Keratinocyte (primary cell): ENCODE measurements at regions not wholly inside any gene's neighbourhood (a gene's known extent, or its start where the extent isn't known, plus 50 kb on each side); places are given as distances from the start of the nearest gene placed in this dataset.

Experiments
- DNase-seq: peaks from one replicate; pipeline ENCODE4 v3.0.0-alpha.2; 2011; ENCODE audit warnings: low read depth, missing footprints, low spot score
- FAIRE-seq: peaks from 2 replicates; lab custom pipeline; 2011; peaks lifted over from hg19 to GRCh38; lab: Jason Lieb, UNC
- H2AFZ ChIP-seq: 2 replicates; pipeline ENCODE4 v1.6.0; 2012; ENCODE audit warnings: low read length, control low read depth, inconsistent platforms; ENCODE audit not compliant: control insufficient read depth
- H3K27ac ChIP-seq: 2 replicates; pipeline ENCODE4 v1.5.1; 2011; ENCODE audit warnings: low read length; ENCODE audit not compliant: control insufficient read depth, insufficient read depth
- H3K27me3 ChIP-seq: 3 replicates; pipeline ENCODE4 v1.6.0; 2011; ENCODE audit warnings: low read length; ENCODE audit not compliant: control insufficient read depth, insufficient read depth; ENCODE audit errors: extremely low read depth
- H3K36me3 ChIP-seq, 2 experiments: 2 replicates in 1 of 2; 3 replicates in 1 of 2; pipeline ENCODE4 v1.5.1; 2011; ENCODE audit warnings: low read length in 2 of 2, mild to moderate bottlenecking in 1 of 2; ENCODE audit not compliant: control insufficient read depth in 2 of 2, insufficient read depth in 2 of 2; ENCODE audit errors: extremely low read depth in 1 of 2
- H3K4me1 ChIP-seq: 3 replicates; pipeline ENCODE4 v1.5.1; 2011; ENCODE audit warnings: low read length; ENCODE audit not compliant: control insufficient read depth, insufficient read depth; ENCODE audit errors: extremely low read depth
- H3K4me2 ChIP-seq: 3 replicates; pipeline ENCODE4 v1.6.0; 2011; ENCODE audit warnings: low read depth, low read length; ENCODE audit not compliant: control insufficient read depth, insufficient read depth; ENCODE audit errors: extremely low read depth
- H3K4me3 ChIP-seq, 3 experiments: fragments of 200-600 bp in 1 of 3; sonication (generic) in 1 of 3; 2 replicates in 2 of 3; 3 replicates in 1 of 3; pipeline ENCODE4 v1.5.1; 2011 to 2016; ENCODE audit warnings: low read length in 3 of 3, mild to moderate bottlenecking in 3 of 3, control low read depth in 2 of 3, inconsistent platforms in 1 of 3, low read depth in 1 of 3, mixed read lengths in 1 of 3, mixed run types in 1 of 3, moderate library complexity in 1 of 3; ENCODE audit not compliant: control insufficient read depth in 2 of 3, insufficient read depth in 2 of 3; ENCODE audit errors: extremely low read depth in 1 of 3
- H3K79me2 ChIP-seq: 2 replicates; pipeline ENCODE4 v1.6.0; 2012; ENCODE audit warnings: low read length; ENCODE audit not compliant: control insufficient read depth, insufficient read depth
- H3K9ac ChIP-seq: 3 replicates; pipeline ENCODE4 v1.6.0; 2011; ENCODE audit warnings: low read length; ENCODE audit not compliant: control insufficient read depth, insufficient read depth; ENCODE audit errors: extremely low read depth
- H3K9me1 ChIP-seq: 3 replicates; pipeline ENCODE4 v1.6.0; 2011; ENCODE audit warnings: low read length; ENCODE audit not compliant: control insufficient read depth, insufficient read depth; ENCODE audit errors: extremely low read depth
- H3K9me3 ChIP-seq: 2 replicates; pipeline ENCODE4 v1.5.1; 2012; ENCODE audit warnings: low read depth, low read length; ENCODE audit not compliant: control insufficient read depth
- H4K20me1 ChIP-seq: 3 replicates; pipeline ENCODE4 v1.6.0; 2011; ENCODE audit warnings: low read length; ENCODE audit not compliant: control insufficient read depth, insufficient read depth; ENCODE audit errors: extremely low read depth
- EZH2 ChIP-seq: IDR thresholded peaks from one replicate; pipeline ENCODE4 v1.6.1; 2012; ENCODE audit warnings: inconsistent platforms, mild to moderate bottlenecking, low read length, moderate library complexity
- dilution Hi-C: fragments of 300-500 bp; cut with MboI; formaldehyde crosslinking; loops from one replicate; pipeline ENCODE4 v1.7.0; 2020; ENCODE audit warnings: low sequenced_read_pairs; ENCODE audit not compliant: extremely low pct_ligation_motif_present
- TF ChIP-seq, protein P1 (sequence below), 3 experiments: IDR thresholded peaks in 1 of 3; conservative IDR thresholded peaks in 1 of 3; optimal IDR thresholded peaks in 1 of 3; 2 replicates in 2 of 3; 3 replicates in 1 of 3; pipeline versions ENCODE3 to v1.5.1; 2011; ENCODE audit warnings: low read length in 3 of 3, mild to moderate bottlenecking in 3 of 3, moderate library complexity in 2 of 3, control low read depth in 1 of 3, inconsistent platforms in 1 of 3; ENCODE audit not compliant: insufficient read depth in 2 of 3; ENCODE audit errors: extremely low read depth in 1 of 3

DNA sequence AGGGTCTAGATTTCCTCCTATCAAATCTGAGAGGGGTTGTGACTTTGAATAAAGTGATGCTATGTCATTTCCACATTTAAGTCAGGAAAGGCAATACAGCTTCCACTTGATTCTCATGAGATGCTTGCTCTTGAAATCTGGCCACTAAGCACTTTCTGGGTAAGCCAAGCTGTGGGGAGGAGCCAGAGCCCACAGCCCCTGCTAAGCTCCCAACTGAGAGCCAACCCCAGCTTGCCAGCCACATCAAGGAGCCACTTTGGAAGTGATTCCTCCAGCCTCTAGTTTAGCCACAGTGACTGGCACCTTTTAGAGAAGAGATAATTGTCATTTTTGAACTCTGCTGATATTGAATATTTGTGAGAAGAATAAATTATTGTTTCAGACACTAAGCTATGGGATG lies 1441.5 kb upstream of the IGFBP7 start:
- Histone ChIP-seq H3K27ac (no peak overlapping the region), H3K9me1 (no peaks in the 10 kb centered on the region), H3K9ac (no peak overlapping the region), H3K79me2 (no peaks in the 10 kb centered on the region), H3K4me3 (no peak overlapping the region), H3K4me2 (no peak overlapping the region), H3K9me3 (no peaks in the 10 kb centered on the region), H2AFZ (no peak overlapping the region), H4K20me1 (no peaks in the 10 kb centered on the region), H3K4me1 (no peaks in the 10 kb centered on the region), H3K36me3 (no peaks in the 10 kb centered on the region), H3K27me3 (no peaks in the 10 kb centered on the region)
- dilution Hi-C loops: no loop called here
- DNase-seq: no peak
- no peak for FAIRE-seq
- no peak for TF ChIP-seq EZH2
- TF ChIP-seq, protein P1, sequence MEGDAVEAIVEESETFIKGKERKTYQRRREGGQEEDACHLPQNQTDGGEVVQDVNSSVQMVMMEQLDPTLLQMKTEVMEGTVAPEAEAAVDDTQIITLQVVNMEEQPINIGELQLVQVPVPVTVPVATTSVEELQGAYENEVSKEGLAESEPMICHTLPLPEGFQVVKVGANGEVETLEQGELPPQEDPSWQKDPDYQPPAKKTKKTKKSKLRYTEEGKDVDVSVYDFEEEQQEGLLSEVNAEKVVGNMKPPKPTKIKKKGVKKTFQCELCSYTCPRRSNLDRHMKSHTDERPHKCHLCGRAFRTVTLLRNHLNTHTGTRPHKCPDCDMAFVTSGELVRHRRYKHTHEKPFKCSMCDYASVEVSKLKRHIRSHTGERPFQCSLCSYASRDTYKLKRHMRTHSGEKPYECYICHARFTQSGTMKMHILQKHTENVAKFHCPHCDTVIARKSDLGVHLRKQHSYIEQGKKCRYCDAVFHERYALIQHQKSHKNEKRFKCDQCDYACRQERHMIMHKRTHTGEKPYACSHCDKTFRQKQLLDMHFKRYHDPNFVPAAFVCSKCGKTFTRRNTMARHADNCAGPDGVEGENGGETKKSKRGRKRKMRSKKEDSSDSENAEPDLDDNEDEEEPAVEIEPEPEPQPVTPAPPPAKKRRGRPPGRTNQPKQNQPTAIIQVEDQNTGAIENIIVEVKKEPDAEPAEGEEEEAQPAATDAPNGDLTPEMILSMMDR (optimal IDR thresholded peaks at IDR 0.05 in 1 of 3, IDR thresholded peaks at IDR 0.05 in 1 of 3, conservative IDR thresholded peaks at IDR 0.05 in 1 of 3; ENCODE audit: extremely low read depth in 1 of 3, insufficient read depth in 2 of 3, low read length in 3 of 3): no peak

DNA sequence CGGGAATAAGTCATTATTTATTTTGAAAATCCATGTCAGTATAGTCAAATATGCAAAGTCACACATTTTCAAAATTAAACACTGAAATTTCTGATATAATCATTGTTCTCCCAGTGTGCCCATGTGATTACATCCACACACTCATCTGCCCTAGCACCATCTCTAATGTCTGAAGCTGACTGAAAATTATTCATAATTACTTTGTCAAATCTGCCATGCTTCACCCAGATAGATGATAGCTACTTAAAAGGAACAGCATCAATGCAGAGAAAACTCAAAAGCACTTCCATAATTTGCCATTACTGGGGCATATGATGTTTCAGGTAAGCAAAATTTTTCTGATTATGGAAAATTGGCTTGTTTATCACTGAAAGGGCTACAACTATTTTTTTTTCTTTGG lies 1433.3 kb upstream of the IGFBP7 start:
- TF ChIP-seq, protein P1 (optimal IDR thresholded peaks at IDR 0.05 in 1 of 3, IDR thresholded peaks at IDR 0.05 in 1 of 3, conservative IDR thresholded peaks at IDR 0.05 in 1 of 3; ENCODE audit: extremely low read depth in 1 of 3, insufficient read depth in 2 of 3, low read length in 3 of 3): no peak
- TF ChIP-seq EZH2: no peak
- dilution Hi-C loops: no loop called here
- no peaks in the 10 kb centered on the region for H3K9me1 ChIP-seq
- FAIRE-seq: no peak
- H3K4me1 ChIP-seq: no peaks in the 10 kb centered on the region
- no peaks in the 10 kb centered on the region for H3K79me2 ChIP-seq
- DNase-seq: no peak
- H3K9ac ChIP-seq: no peak overlapping the region
- no peaks in the 10 kb centered on the region for H3K27me3 ChIP-seq
- no peak overlapping the region for H2AFZ ChIP-seq
- H3K36me3 ChIP-seq: no peaks in the 10 kb centered on the region
- H3K27ac ChIP-seq: no peak overlapping the region
- H3K4me3 ChIP-seq: no peak overlapping the region
- no peaks in the 10 kb centered on the region for H3K9me3 ChIP-seq
- H4K20me1 ChIP-seq: no peaks in the 10 kb centered on the region
- no peak overlapping the region for H3K4me2 ChIP-seq
